Kidney (tissue), 13 donors: ENCODE measurements at regions not wholly inside any gene's neighbourhood (a gene's known extent, or its start where the extent isn't known, plus 50 kb on each side); places are given as distances from the start of the nearest gene placed in this dataset.
"Not testable (repeated sequence)": the region's sequence is repeated elsewhere in the genome, so short reads cannot be mapped to it uniquely, and the experiment has no call there.

Source experiments
- DNase-seq, 5 donors: peaks; one replicate each; pipeline ENCODE4 v3.0.0-alpha.2; 2013 to 2020
- FAIRE-seq: peaks from 2 replicates; lab custom pipeline; 2012; peaks lifted over from hg19 to GRCh38; lab: Jason Lieb, UNC
- H3K27ac ChIP-seq, 2 donors: one replicate each; pipeline ENCODE4 v1.7.0; 2013; ENCODE audit warnings: low read depth in 2 of 2, low read length in 2 of 2, inconsistent platforms in 1 of 2
- H3K27me3 ChIP-seq: one replicate; pipeline ENCODE4 v1.7.1; 2013; ENCODE audit warnings: low read length, inconsistent platforms; ENCODE audit not compliant: control insufficient read depth, insufficient read depth
- H3K36me3 ChIP-seq, 3 donors: one replicate each; pipeline versions ENCODE4 v1.7.0 to v1.7.1; 2013; ENCODE audit warnings: low read length in 3 of 3, control low read depth in 1 of 3, inconsistent platforms in 1 of 3; ENCODE audit not compliant: insufficient read depth in 3 of 3, control insufficient read depth in 2 of 3
- H3K4me1 ChIP-seq, 3 donors: one replicate each; pipeline versions ENCODE4 v1.7.0 to v1.7.1; 2013; ENCODE audit warnings: low read length in 3 of 3, inconsistent platforms in 1 of 3, low read depth in 1 of 3; ENCODE audit not compliant: control insufficient read depth in 2 of 3, insufficient read depth in 2 of 3
- H3K4me3 ChIP-seq, 3 donors: one replicate each; pipeline versions ENCODE4 v1.7.0 to v1.8.1; 2013; ENCODE audit warnings: low read length in 3 of 3, control low read depth in 1 of 3, inconsistent platforms in 1 of 3
- H3K9ac ChIP-seq, 3 donors: one replicate each; pipeline versions ENCODE4 v1.7.0 to v1.7.1; 2013; ENCODE audit warnings: low read length in 3 of 3, control low read depth in 1 of 3, inconsistent platforms in 1 of 3
- H3K9me3 ChIP-seq, 3 donors: one replicate each; pipeline versions ENCODE4 v1.7.0 to v1.7.1; 2013; ENCODE audit warnings: low read length in 3 of 3, control low read depth in 1 of 3, inconsistent platforms in 1 of 3; ENCODE audit not compliant: control insufficient read depth in 2 of 3, insufficient read depth in 1 of 3
- CTCF ChIP-seq: IDR thresholded peaks from 3 replicates; pipeline ENCODE4 v1.5.1; 2012; ENCODE audit warnings: mild to moderate bottlenecking, moderate library complexity, borderline replicate concordance; ENCODE audit not compliant: insufficient read depth; ENCODE audit errors: extremely low read depth
- intact Hi-C: fragments of 100-400 bp; cut with DNase I; formaldehyde crosslinking; loops from one replicate; pipeline ENCODE4 v1.11.1; 2022
- donor health status: control.
- donor health status: control.
- donor health status: control.
- donor health status: control.
- donor health status: control.
- donor health status: DM: yes; HTN: yes; CAD: no.
- donor health status: Normal renal cell carcinoma (clear cell type).

- no peaks in the 10 kb centered on the region for H3K36me3 ChIP-seq
- no peak for DNase-seq
- intact Hi-C loops = no loop called here
- no peaks in the 10 kb centered on the region for H3K27me3 ChIP-seq
- H3K4me1 ChIP-seq = no peaks in the 10 kb centered on the region
- H3K4me3 ChIP-seq = no peak overlapping the region
- no peak for FAIRE-seq
- no peaks in the 10 kb centered on the region for H3K9me3 ChIP-seq
- no peak for TF ChIP-seq CTCF
- H3K27ac ChIP-seq = no peak overlapping the region
- no peak overlapping the region for H3K9ac ChIP-seq
These were observed 1136.1 kb upstream of the POT1 start for GRCh38 chr7:126065766-126066165.

- H3K27ac ChIP-seq = no peak overlapping the region
- no peak for DNase-seq
- no peak for TF ChIP-seq CTCF
- intact Hi-C loops = no loop called here
- H3K4me1 ChIP-seq = no peaks in the 10 kb centered on the region
- no peaks in the 10 kb centered on the region for H3K9me3 ChIP-seq
- H3K9ac ChIP-seq = no peak overlapping the region
- FAIRE-seq = no peak
- no peaks in the 10 kb centered on the region for H3K27me3 ChIP-seq
- H3K36me3 ChIP-seq = no peaks in the 10 kb centered on the region
- no peak overlapping the region for H3K4me3 ChIP-seq
These were observed 1128.4 kb upstream of the POT1 start for GRCh38 chr7:126057979-126058378.

GRCh38 chr7:126056613-126057012 is 1127.0 kb upstream of the POT1 start:
- H3K4me1 ChIP-seq, H3K27me3 ChIP-seq, H3K9ac ChIP-seq, intact Hi-C loops, H3K9me3 ChIP-seq, DNase-seq, H3K36me3 ChIP-seq, H3K4me3 ChIP-seq, FAIRE-seq, H3K27ac ChIP-seq: not testable (repeated sequence)

GRCh38 chr7:126052229-126052628 is 1122.6 kb upstream of the POT1 start:
- H3K9me3 ChIP-seq = peaks cover 0 to 4% (median 0%) of the 10 kb centered on the region in 3 donors
- no peaks in the 10 kb centered on the region for H3K36me3 ChIP-seq
- intact Hi-C loops = no loop called here
- no peak overlapping the region for H3K27ac ChIP-seq
- no peak for TF ChIP-seq CTCF
- FAIRE-seq (no peak), DNase-seq (no peak)
- no peak overlapping the region for H3K4me3 ChIP-seq
- no peaks in the 10 kb centered on the region for H3K4me1 ChIP-seq
- H3K27me3 ChIP-seq = no peaks in the 10 kb centered on the region
- no peak overlapping the region for H3K9ac ChIP-seq
